DOHH2 (cell line): ENCODE measurements at regions not wholly inside any gene's neighbourhood (a gene's known extent, or its start where the extent isn't known, plus 50 kb on each side); places are given as distances from the start of the nearest gene placed in this dataset.

Source experiments
- CTCF ChIP-seq: fragments of 200-600 bp; sonication (generic); IDR thresholded peaks from one replicate; pipeline ENCODE4 v1.5.1; 2014; ENCODE audit warnings: antibody characterized with exemption, mild to moderate bottlenecking, low read depth, low read length; ENCODE audit not compliant: poor library complexity, severe bottlenecking
- EZH2phosphoT487 ChIP-seq: fragments of 200-600 bp; sonication (generic); IDR thresholded peaks from 2 replicates; pipeline ENCODE4 v1.6.1; 2017; ENCODE audit warnings: borderline replicate concordance, mild to moderate bottlenecking, antibody characterized with exemption, low read length, moderate library complexity, mixed read lengths

- TF ChIP-seq CTCF = no peak
- TF ChIP-seq EZH2phosphoT487 = no peak
Observed at GRCh38 chr10:53579773-53580172, 807.2 kb upstream of the MBL2 start.
